ENCODE measurements at regions not wholly inside any gene's neighbourhood (a gene's known extent, or its start where the extent isn't known, plus 50 kb on each side); places are given as distances from the start of the nearest gene placed in this dataset.

DNA sequence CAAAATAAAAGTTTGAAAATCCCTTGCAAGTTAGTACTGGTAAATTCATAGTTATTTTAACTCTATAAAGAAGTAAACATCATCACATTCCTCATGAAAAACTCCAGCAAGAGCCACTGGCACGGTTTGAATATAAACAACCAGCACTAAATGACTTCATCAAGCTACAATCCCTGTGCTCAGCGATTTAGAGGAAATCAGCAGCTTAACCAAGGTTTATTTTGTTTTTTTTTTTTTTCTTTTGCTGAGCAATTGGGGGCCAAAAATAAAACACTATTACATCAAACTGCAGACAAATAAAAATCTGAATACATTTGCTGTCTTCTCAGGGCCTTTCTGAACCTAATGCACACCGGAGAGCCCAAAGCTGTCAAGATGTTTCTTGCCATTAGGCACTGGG is 106.2 kb upstream of the SLC24A2 start:
- TF ChIP-seq, protein P1, sequence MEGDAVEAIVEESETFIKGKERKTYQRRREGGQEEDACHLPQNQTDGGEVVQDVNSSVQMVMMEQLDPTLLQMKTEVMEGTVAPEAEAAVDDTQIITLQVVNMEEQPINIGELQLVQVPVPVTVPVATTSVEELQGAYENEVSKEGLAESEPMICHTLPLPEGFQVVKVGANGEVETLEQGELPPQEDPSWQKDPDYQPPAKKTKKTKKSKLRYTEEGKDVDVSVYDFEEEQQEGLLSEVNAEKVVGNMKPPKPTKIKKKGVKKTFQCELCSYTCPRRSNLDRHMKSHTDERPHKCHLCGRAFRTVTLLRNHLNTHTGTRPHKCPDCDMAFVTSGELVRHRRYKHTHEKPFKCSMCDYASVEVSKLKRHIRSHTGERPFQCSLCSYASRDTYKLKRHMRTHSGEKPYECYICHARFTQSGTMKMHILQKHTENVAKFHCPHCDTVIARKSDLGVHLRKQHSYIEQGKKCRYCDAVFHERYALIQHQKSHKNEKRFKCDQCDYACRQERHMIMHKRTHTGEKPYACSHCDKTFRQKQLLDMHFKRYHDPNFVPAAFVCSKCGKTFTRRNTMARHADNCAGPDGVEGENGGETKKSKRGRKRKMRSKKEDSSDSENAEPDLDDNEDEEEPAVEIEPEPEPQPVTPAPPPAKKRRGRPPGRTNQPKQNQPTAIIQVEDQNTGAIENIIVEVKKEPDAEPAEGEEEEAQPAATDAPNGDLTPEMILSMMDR (IDR thresholded peaks at IDR 0.05) = no peak
- TF ChIP-seq EZH2 (IDR thresholded peaks at IDR 0.05) (no peak), EZH2phosphoT487 (IDR thresholded peaks at IDR 0.05) (no peak)

Data from neural progenitor cell (in vitro differentiated cells).